ENCODE measurements at regions not wholly inside any gene's neighbourhood (a gene's known extent, or its start where the extent isn't known, plus 50 kb on each side); places are given as distances from the start of the nearest gene placed in this dataset.

DNA sequence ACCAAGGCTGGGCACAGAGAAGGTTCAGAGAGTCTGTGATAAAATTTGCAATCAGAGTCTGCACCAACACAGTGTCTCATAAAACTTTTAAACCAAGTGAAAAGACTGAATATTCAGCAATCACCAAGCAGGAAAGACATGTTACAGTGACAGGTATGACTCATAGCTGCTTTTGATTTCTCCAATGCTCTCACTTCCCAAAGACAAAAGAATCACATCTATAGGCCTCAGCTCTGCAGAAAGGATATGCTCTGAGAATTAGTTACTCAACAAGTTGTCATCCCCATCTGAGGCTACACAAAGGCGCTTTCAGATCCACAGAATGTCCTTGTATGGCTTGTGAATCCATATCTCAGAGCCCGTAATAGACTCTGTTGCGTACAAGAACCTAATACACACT is 92.5 kb downstream of the KCNF1 start:
- peaks cover 11% of the 10 kb centered on the region for H3K9me3 Mint-ChIP-seq
- no peaks in the 10 kb centered on the region for H3F3A ChIP-seq (replicated peaks; ENCODE audit: low read depth)
- no peaks in the 10 kb centered on the region for H3K36me3 ChIP-seq (ENCODE audit: insufficient read depth)
- H3K4me1 ChIP-seq (ENCODE audit: insufficient read depth) = peaks cover 8% of the 10 kb centered on the region
- H4K20me1 ChIP-seq (replicated peaks; ENCODE audit: insufficient read depth) = no peaks in the 10 kb centered on the region
- no peak overlapping the region for H3K27ac Mint-ChIP-seq
- TF ChIP-seq CREB1 (CRISPR knock-in tag; IDR thresholded peaks at IDR 0.05; ENCODE audit: low read depth) = no peak
- no peak for TF ChIP-seq ZNF331 (CRISPR knock-in tag; IDR thresholded peaks at IDR 0.05; ENCODE audit: low read depth)
- no peak for TF ChIP-seq ZNF114 (CRISPR knock-in tag; IDR thresholded peaks at IDR 0.05)
- TF ChIP-seq EZH2phosphoT487 (IDR thresholded peaks at IDR 0.05; ENCODE audit: unreplicated experiment) = no peak
- no peak for TF ChIP-seq POLR2AphosphoS5 (IDR thresholded peaks at IDR 0.05; ENCODE audit: low read depth)
- TF ChIP-seq REST (IDR thresholded peaks at IDR 0.05; ENCODE audit: unreplicated experiment) = no peak
- TF ChIP-seq CTCF (conservative IDR thresholded peaks at IDR 0.05; ENCODE audit: low read depth in 2 of 2) = no peak
- TF ChIP-seq, protein P1, sequence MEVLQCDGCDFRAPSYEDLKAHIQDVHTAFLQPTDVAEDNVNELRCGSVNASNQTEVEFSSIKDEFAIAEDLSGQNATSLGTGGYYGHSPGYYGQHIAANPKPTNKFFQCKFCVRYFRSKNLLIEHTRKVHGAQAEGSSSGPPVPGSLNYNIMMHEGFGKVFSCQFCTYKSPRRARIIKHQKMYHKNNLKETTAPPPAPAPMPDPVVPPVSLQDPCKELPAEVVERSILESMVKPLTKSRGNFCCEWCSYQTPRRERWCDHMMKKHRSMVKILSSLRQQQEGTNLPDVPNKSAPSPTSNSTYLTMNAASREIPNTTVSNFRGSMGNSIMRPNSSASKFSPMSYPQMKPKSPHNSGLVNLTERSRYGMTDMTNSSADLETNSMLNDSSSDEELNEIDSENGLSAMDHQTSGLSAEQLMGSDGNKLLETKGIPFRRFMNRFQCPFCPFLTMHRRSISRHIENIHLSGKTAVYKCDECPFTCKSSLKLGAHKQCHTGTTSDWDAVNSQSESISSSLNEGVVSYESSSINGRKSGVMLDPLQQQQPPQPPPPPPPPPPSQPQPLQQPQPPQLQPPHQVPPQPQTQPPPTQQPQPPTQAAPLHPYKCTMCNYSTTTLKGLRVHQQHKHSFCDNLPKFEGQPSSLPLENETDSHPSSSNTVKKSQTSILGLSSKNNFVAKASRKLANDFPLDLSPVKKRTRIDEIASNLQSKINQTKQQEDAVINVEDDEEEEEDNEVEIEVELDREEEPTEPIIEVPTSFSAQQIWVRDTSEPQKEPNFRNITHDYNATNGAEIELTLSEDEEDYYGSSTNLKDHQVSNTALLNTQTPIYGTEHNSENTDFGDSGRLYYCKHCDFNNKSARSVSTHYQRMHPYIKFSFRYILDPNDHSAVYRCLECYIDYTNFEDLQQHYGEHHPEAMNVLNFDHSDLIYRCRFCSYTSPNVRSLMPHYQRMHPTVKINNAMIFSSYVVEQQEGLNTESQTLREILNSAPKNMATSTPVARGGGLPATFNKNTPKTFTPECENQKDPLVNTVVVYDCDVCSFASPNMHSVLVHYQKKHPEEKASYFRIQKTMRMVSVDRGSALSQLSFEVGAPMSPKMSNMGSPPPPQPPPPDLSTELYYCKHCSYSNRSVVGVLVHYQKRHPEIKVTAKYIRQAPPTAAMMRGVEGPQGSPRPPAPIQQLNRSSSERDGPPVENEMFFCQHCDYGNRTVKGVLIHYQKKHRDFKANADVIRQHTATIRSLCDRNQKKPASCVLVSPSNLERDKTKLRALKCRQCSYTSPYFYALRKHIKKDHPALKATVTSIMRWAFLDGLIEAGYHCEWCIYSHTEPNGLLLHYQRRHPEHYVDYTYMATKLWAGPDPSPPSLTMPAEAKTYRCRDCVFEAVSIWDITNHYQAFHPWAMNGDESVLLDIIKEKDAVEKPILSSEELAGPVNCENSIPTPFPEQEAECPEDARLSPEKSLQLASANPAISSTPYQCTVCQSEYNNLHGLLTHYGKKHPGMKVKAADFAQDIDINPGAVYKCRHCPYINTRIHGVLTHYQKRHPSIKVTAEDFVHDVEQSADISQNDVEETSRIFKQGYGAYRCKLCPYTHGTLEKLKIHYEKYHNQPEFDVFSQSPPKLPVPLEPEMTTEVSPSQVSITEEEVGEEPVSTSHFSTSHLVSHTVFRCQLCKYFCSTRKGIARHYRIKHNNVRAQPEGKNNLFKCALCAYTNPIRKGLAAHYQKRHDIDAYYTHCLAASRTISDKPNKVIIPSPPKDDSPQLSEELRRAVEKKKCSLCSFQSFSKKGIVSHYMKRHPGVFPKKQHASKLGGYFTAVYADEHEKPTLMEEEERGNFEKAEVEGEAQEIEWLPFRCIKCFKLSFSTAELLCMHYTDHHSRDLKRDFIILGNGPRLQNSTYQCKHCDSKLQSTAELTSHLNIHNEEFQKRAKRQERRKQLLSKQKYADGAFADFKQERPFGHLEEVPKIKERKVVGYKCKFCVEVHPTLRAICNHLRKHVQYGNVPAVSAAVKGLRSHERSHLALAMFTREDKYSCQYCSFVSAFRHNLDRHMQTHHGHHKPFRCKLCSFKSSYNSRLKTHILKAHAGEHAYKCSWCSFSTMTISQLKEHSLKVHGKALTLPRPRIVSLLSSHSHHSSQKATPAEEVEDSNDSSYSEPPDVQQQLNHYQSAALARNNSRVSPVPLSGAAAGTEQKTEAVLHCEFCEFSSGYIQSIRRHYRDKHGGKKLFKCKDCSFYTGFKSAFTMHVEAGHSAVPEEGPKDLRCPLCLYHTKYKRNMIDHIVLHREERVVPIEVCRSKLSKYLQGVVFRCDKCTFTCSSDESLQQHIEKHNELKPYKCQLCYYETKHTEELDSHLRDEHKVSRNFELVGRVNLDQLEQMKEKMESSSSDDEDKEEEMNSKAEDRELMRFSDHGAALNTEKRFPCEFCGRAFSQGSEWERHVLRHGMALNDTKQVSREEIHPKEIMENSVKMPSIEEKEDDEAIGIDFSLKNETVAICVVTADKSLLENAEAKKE (CRISPR knock-in tag; IDR thresholded peaks at IDR 0.05) = no peak
- no peak for TF ChIP-seq NANOG (IDR thresholded peaks at IDR 0.05; ENCODE audit: borderline replicate concordance)
- TF ChIP-seq STAT1 (IDR thresholded peaks at IDR 0.05; ENCODE audit: unreplicated experiment) = no peak
- no peak for TF ChIP-seq EZH2 (IDR thresholded peaks at IDR 0.05; ENCODE audit: low read depth, unreplicated experiment)
- TF ChIP-seq ETS1 (IDR thresholded peaks at IDR 0.05) = no peak
- peaks cover 7% of the 10 kb centered on the region for H3K36me3 Mint-ChIP-seq (ENCODE audit: low read depth)
- no peak overlapping the region for H3K27ac ChIP-seq (ENCODE audit: low read depth)
- H3K4me1 Mint-ChIP-seq = peaks cover 21% of the 10 kb centered on the region
- H3K4me2 ChIP-seq = no peak overlapping the region
- no peaks in the 10 kb centered on the region for H3K27me3 ChIP-seq (ENCODE audit: insufficient read depth)
- DNase-seq (ENCODE audit: low spot score) (no peak), ATAC-seq (no peak)
- no peak overlapping the region for H3K4me3 Mint-ChIP-seq
- H2AFZ ChIP-seq = no peak overlapping the region; the same call in 1 of the 2 replicates
- 0 out of 2 replicates have a peak, but pooled peaks cover 2% of the 10 kb centered on the region for H3K9me2 ChIP-seq (ENCODE audit: insufficient read depth)
- H3K79me2 ChIP-seq (replicated peaks; ENCODE audit: insufficient read depth) = no peaks in the 10 kb centered on the region
- H3K27me3 Mint-ChIP-seq (ENCODE audit: insufficient read depth, low read depth, poor library complexity) = peaks cover 2% of the 10 kb centered on the region
- no peak overlapping the region for H3K4me3 ChIP-seq

Data from GM23338 (cell line).